DND-41 (cell line): ENCODE measurements at regions not wholly inside any gene's neighbourhood (a gene's known extent, or its start where the extent isn't known, plus 50 kb on each side); places are given as distances from the start of the nearest gene placed in this dataset.

ENCODE experiments used
- ATAC-seq: fragments of 200-7000 bp; cut with Tn5 transposase; 3 replicates; pipeline ENCODE4 v1.9.1; 2021; ENCODE audit warnings: low read depth; ENCODE audit not compliant: insufficient read depth
- DNase-seq: peaks from one replicate; pipeline ENCODE4 v3.0.0-alpha.2; 2020
- H2AFZ ChIP-seq: 2 replicates; pipeline ENCODE4 v1.6.0; 2012; ENCODE audit warnings: low read depth, low read length
- H3K27ac ChIP-seq: 2 replicates; pipeline ENCODE4 v1.5.1; 2012; ENCODE audit warnings: low read length, inconsistent platforms
- H3K27me3 ChIP-seq: fragments of 200-600 bp; sonication (generic); 2 replicates; pipeline ENCODE4 v1.6.0; 2012; ENCODE audit warnings: low read length, mild to moderate bottlenecking, inconsistent platforms; ENCODE audit not compliant: insufficient read depth, poor library complexity
- H3K36me3 ChIP-seq: 2 replicates; pipeline ENCODE4 v1.5.1; 2012; ENCODE audit warnings: low read length, inconsistent platforms; ENCODE audit not compliant: insufficient read depth
- H3K4me1 ChIP-seq: 2 replicates; pipeline ENCODE4 v1.5.1; 2012; ENCODE audit warnings: mild to moderate bottlenecking, low read length; ENCODE audit not compliant: insufficient read depth
- H3K4me2 ChIP-seq: 2 replicates; pipeline ENCODE4 v1.6.0; 2012; ENCODE audit warnings: mild to moderate bottlenecking, moderate library complexity, low read length, inconsistent platforms; ENCODE audit not compliant: insufficient read depth
- H3K4me3 ChIP-seq, 2 experiments: fragments of 200-600 bp in 1 of 2; shearing (Covaris generic) in 1 of 2; 2 replicates each; pipeline ENCODE4 v1.5.1; 2012 to 2016; ENCODE audit warnings: inconsistent platforms in 2 of 2, low read length in 2 of 2, mild to moderate bottlenecking in 2 of 2, low read depth in 1 of 2, moderate library complexity in 1 of 2
- H3K79me2 ChIP-seq: 2 replicates; pipeline ENCODE4 v1.6.0; 2012; ENCODE audit warnings: low read length, inconsistent platforms; ENCODE audit not compliant: insufficient read depth
- H3K9ac ChIP-seq: 2 replicates; pipeline ENCODE4 v1.6.0; 2012; ENCODE audit warnings: low read depth, mild to moderate bottlenecking, inconsistent platforms, low read length, moderate library complexity
- H3K9me3 ChIP-seq: 2 replicates; pipeline ENCODE4 v1.5.1; 2012; ENCODE audit warnings: low read length, moderate library complexity, mild to moderate bottlenecking, inconsistent platforms; ENCODE audit not compliant: insufficient read depth, severe bottlenecking
- H4K20me1 ChIP-seq: 2 replicates; pipeline ENCODE4 v1.6.0; 2012; ENCODE audit warnings: low read length; ENCODE audit not compliant: insufficient read depth
- CTCF ChIP-seq: IDR thresholded peaks from 2 replicates; pipeline ENCODE4 v1.5.1; 2012; ENCODE audit warnings: borderline replicate concordance, low read length, moderate library complexity, mild to moderate bottlenecking; ENCODE audit not compliant: poor library complexity, severe bottlenecking; ENCODE audit errors: extremely low read depth
- EZH2 ChIP-seq: IDR thresholded peaks from 3 replicates; pipeline ENCODE4 v1.6.1; 2012; ENCODE audit warnings: borderline replicate concordance, low read depth, mild to moderate bottlenecking, moderate library complexity, low read length, inconsistent platforms; ENCODE audit not compliant: severe bottlenecking

- H3K9ac ChIP-seq: no peak overlapping the region
- ATAC-seq (no peak), DNase-seq (no peak)
- H4K20me1 ChIP-seq: no peaks in the 10 kb centered on the region
- no peak overlapping the region for H3K27ac ChIP-seq
- no peak for TF ChIP-seq CTCF
- no peak for TF ChIP-seq EZH2
- H3K4me3 ChIP-seq: no peak overlapping the region
- no peak overlapping the region for H3K4me2 ChIP-seq
- H2AFZ ChIP-seq: no peak overlapping the region
- H3K27me3 ChIP-seq: no peaks in the 10 kb centered on the region
- H3K9me3 ChIP-seq: no peaks in the 10 kb centered on the region
- no peaks in the 10 kb centered on the region for H3K36me3 ChIP-seq
- no peaks in the 10 kb centered on the region for H3K79me2 ChIP-seq
- no peaks in the 10 kb centered on the region for H3K4me1 ChIP-seq
Observed at GRCh38 chr5:8598996-8599395, 730.0 kb downstream of the MTRR start.

- H3K27me3 ChIP-seq: no peaks in the 10 kb centered on the region
- H3K36me3 ChIP-seq: no peaks in the 10 kb centered on the region
- DNase-seq (no peak), ATAC-seq (no peak)
- no peak overlapping the region for H3K27ac ChIP-seq
- H2AFZ ChIP-seq: no peak overlapping the region
- H3K4me2 ChIP-seq: no peak overlapping the region
- H3K4me3 ChIP-seq: no peak overlapping the region
- H3K79me2 ChIP-seq: no peaks in the 10 kb centered on the region
- no peaks in the 10 kb centered on the region for H4K20me1 ChIP-seq
- TF ChIP-seq CTCF (no peak), EZH2 (no peak)
- no peaks in the 10 kb centered on the region for H3K4me1 ChIP-seq
- H3K9me3 ChIP-seq: no peaks in the 10 kb centered on the region
- no peak overlapping the region for H3K9ac ChIP-seq
Observed at GRCh38 chr5:8600843-8601242, 731.9 kb downstream of the MTRR start.

GRCh38 chr5:8601831-8602354 is 732.9 kb downstream of the MTRR start:
- Histone ChIP-seq H2AFZ (no peak overlapping the region), H3K9ac (no peak overlapping the region), H3K4me3 (no peak overlapping the region), H3K27ac (no peak overlapping the region), H3K4me1 (no peaks in the 10 kb centered on the region), H3K79me2 (no peaks in the 10 kb centered on the region), H4K20me1 (no peaks in the 10 kb centered on the region), H3K9me3 (no peaks in the 10 kb centered on the region), H3K27me3 (no peaks in the 10 kb centered on the region), H3K36me3 (no peaks in the 10 kb centered on the region), H3K4me2 (no peak overlapping the region)
- ATAC-seq: no peak
- no peak for DNase-seq
- TF ChIP-seq CTCF: no peak

GRCh38 chr5:8606231-8606630 is 737.3 kb downstream of the MTRR start:
- DNase-seq (no peak), ATAC-seq (no peak)
- no peak overlapping the region for H2AFZ ChIP-seq
- H3K9me3 ChIP-seq: no peaks in the 10 kb centered on the region
- H3K27me3 ChIP-seq: no peaks in the 10 kb centered on the region
- no peaks in the 10 kb centered on the region for H3K79me2 ChIP-seq
- no peak overlapping the region for H3K4me2 ChIP-seq
- H3K36me3 ChIP-seq: no peaks in the 10 kb centered on the region
- no peak overlapping the region for H3K9ac ChIP-seq
- no peak overlapping the region for H3K27ac ChIP-seq
- H3K4me1 ChIP-seq: no peaks in the 10 kb centered on the region
- H4K20me1 ChIP-seq: no peaks in the 10 kb centered on the region
- no peak for TF ChIP-seq CTCF
- TF ChIP-seq EZH2: no peak
- no peak overlapping the region for H3K4me3 ChIP-seq
